Osteocyte (in vitro differentiated cells): ENCODE measurements at regions not wholly inside any gene's neighbourhood (a gene's known extent, or its start where the extent isn't known, plus 50 kb on each side); places are given as distances from the start of the nearest gene placed in this dataset.

Experiments used
- DNase-seq: peaks from one replicate; pipeline ENCODE4 v3.0.0; 2021; ENCODE audit warnings: mixed read lengths; ENCODE audit not compliant: unreplicated experiment; ENCODE audit errors: extremely low spot score
- H3K27ac Mint-ChIP-seq: one replicate; pipeline ENCODE4 v1.8.0; 2021; ENCODE audit warnings: mild to moderate bottlenecking, mixed read lengths; ENCODE audit not compliant: unreplicated experiment
- H3K27me3 Mint-ChIP-seq: one replicate; pipeline ENCODE4 v1.8.0; 2021; ENCODE audit warnings: mixed read lengths; ENCODE audit not compliant: unreplicated experiment
- H3K36me3 Mint-ChIP-seq: one replicate; pipeline ENCODE4 v1.8.0; 2021; ENCODE audit warnings: mixed read lengths; ENCODE audit not compliant: unreplicated experiment
- H3K4me1 Mint-ChIP-seq: one replicate; pipeline ENCODE4 v1.8.0; 2021; ENCODE audit warnings: mixed read lengths; ENCODE audit not compliant: unreplicated experiment
- H3K4me3 Mint-ChIP-seq: one replicate; pipeline ENCODE4 v1.8.0; 2021; ENCODE audit warnings: mild to moderate bottlenecking, moderate library complexity, mixed read lengths; ENCODE audit not compliant: unreplicated experiment
- H3K9me3 Mint-ChIP-seq: one replicate; pipeline ENCODE4 v1.8.0; 2021; ENCODE audit warnings: mixed read lengths; ENCODE audit not compliant: unreplicated experiment
- CTCF ChIP-seq: fragments of 200-600 bp; sonication (generic); IDR thresholded peaks from 2 replicates; pipeline ENCODE4 v1.5.0; 2021; ENCODE audit warnings: antibody characterized with exemption, mild to moderate bottlenecking, moderate library complexity

GRCh38 chr7:140231771-140232491 is 55.1 kb upstream of the KDM7A start:
- no peak for TF ChIP-seq CTCF
- Mint-ChIP-seq H3K4me3 (peak overlapping the region; percentile 76), H3K27ac (no peak overlapping the region), H3K27me3 (peaks cover 40% of the 10 kb centered on the region), H3K9me3 (no peaks in the 10 kb centered on the region), H3K4me1 (peaks cover 19% of the 10 kb centered on the region), H3K36me3 (no peaks in the 10 kb centered on the region)
- DNase-seq: no peak

- Mint-ChIP-seq H3K4me3 (peak overlapping the region; percentile 76), H3K27ac (no peak overlapping the region), H3K27me3 (peaks cover 33% of the 10 kb centered on the region), H3K36me3 (no peaks in the 10 kb centered on the region), H3K4me1 (peaks cover 19% of the 10 kb centered on the region), H3K9me3 (no peaks in the 10 kb centered on the region)
- TF ChIP-seq CTCF: no peak
- DNase-seq: no peak
Observed at GRCh38 chr7:140230861-140231770, 54.3 kb upstream of the KDM7A start.

- H3K4me3 Mint-ChIP-seq: peak overlapping the region; percentile 76
- no peak overlapping the region for H3K27ac Mint-ChIP-seq
- H3K9me3 Mint-ChIP-seq: no peaks in the 10 kb centered on the region
- H3K27me3 Mint-ChIP-seq: peaks cover 29% of the 10 kb centered on the region
- peaks cover 19% of the 10 kb centered on the region for H3K4me1 Mint-ChIP-seq
- no peaks in the 10 kb centered on the region for H3K36me3 Mint-ChIP-seq
- no peak for DNase-seq
- no peak for TF ChIP-seq CTCF
Observed at GRCh38 chr7:140230516-140230860, 53.7 kb upstream of the KDM7A start.

DNA sequence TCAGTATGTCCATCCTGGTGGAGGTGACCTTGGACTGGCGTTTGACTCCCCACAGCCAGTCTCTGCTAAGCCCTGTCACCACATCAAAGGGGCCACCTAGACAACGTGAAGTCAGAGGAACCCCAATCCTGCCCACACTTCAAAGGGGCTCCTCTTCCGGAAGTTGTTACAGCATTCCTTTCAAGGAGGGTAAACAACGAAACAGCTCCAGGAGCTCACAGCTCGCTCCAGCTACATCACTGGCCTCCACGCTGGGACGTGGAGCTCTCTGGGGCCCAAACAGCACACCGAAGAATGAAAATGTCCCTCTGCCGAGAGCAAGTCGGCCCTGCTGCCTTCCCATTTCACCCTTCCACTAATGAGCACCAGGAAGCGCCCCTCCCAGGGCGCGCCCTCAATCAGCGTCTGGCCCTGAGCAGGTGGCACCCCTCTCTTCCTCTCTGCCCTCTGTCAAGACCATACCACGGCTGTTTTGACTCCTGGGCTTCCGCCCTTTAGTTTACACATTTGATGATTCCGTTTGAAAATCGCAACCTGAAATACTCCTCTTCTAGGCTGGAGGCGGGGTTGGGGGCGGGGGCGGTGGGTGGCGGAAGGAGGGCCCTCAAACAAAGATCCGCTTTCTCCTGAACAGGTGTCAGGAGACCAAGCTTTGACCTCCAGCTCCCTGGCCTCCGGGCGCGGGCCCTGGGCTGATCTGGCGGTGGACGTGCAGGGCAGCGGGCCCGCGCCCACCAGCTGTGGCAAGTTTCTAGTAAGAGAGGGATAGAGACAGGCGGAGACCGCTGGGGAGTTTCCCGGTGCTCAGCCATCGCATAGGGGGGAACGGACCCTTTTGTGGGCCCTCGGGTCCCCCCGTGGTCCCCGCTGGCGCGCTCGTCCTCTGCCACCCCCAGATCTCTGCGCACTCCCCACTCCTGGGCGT is 53.1 kb upstream of the KDM7A start:
- TF ChIP-seq CTCF: no peak
- H3K36me3 Mint-ChIP-seq: no peaks in the 10 kb centered on the region
- H3K27ac Mint-ChIP-seq: no peak overlapping the region
- H3K9me3 Mint-ChIP-seq: no peaks in the 10 kb centered on the region
- peaks cover 26% of the 10 kb centered on the region for H3K27me3 Mint-ChIP-seq
- H3K4me3 Mint-ChIP-seq: peak overlapping the region; percentile 64
- DNase-seq: no peak
- H3K4me1 Mint-ChIP-seq: peaks cover 19% of the 10 kb centered on the region
